DND-41 (cell line): ENCODE measurements at regions not wholly inside any gene's neighbourhood (a gene's known extent, or its start where the extent isn't known, plus 50 kb on each side); places are given as distances from the start of the nearest gene placed in this dataset.

ENCODE experiments used
- ATAC-seq: fragments of 200-7000 bp; cut with Tn5 transposase; 3 replicates; pipeline ENCODE4 v1.9.1; 2021; ENCODE audit warnings: low read depth; ENCODE audit not compliant: insufficient read depth
- DNase-seq: peaks from one replicate; pipeline ENCODE4 v3.0.0-alpha.2; 2020
- H2AFZ ChIP-seq: 2 replicates; pipeline ENCODE4 v1.6.0; 2012; ENCODE audit warnings: low read depth, low read length
- H3K27ac ChIP-seq: 2 replicates; pipeline ENCODE4 v1.5.1; 2012; ENCODE audit warnings: low read length, inconsistent platforms
- H3K27me3 ChIP-seq: fragments of 200-600 bp; sonication (generic); 2 replicates; pipeline ENCODE4 v1.6.0; 2012; ENCODE audit warnings: low read length, mild to moderate bottlenecking, inconsistent platforms; ENCODE audit not compliant: insufficient read depth, poor library complexity
- H3K36me3 ChIP-seq: 2 replicates; pipeline ENCODE4 v1.5.1; 2012; ENCODE audit warnings: low read length, inconsistent platforms; ENCODE audit not compliant: insufficient read depth
- H3K4me1 ChIP-seq: 2 replicates; pipeline ENCODE4 v1.5.1; 2012; ENCODE audit warnings: mild to moderate bottlenecking, low read length; ENCODE audit not compliant: insufficient read depth
- H3K4me2 ChIP-seq: 2 replicates; pipeline ENCODE4 v1.6.0; 2012; ENCODE audit warnings: mild to moderate bottlenecking, moderate library complexity, low read length, inconsistent platforms; ENCODE audit not compliant: insufficient read depth
- H3K4me3 ChIP-seq, 2 experiments: fragments of 200-600 bp in 1 of 2; shearing (Covaris generic) in 1 of 2; 2 replicates each; pipeline ENCODE4 v1.5.1; 2012 to 2016; ENCODE audit warnings: inconsistent platforms in 2 of 2, low read length in 2 of 2, mild to moderate bottlenecking in 2 of 2, low read depth in 1 of 2, moderate library complexity in 1 of 2
- H3K79me2 ChIP-seq: 2 replicates; pipeline ENCODE4 v1.6.0; 2012; ENCODE audit warnings: low read length, inconsistent platforms; ENCODE audit not compliant: insufficient read depth
- H3K9ac ChIP-seq: 2 replicates; pipeline ENCODE4 v1.6.0; 2012; ENCODE audit warnings: low read depth, mild to moderate bottlenecking, inconsistent platforms, low read length, moderate library complexity
- H3K9me3 ChIP-seq: 2 replicates; pipeline ENCODE4 v1.5.1; 2012; ENCODE audit warnings: low read length, moderate library complexity, mild to moderate bottlenecking, inconsistent platforms; ENCODE audit not compliant: insufficient read depth, severe bottlenecking
- H4K20me1 ChIP-seq: 2 replicates; pipeline ENCODE4 v1.6.0; 2012; ENCODE audit warnings: low read length; ENCODE audit not compliant: insufficient read depth
- CTCF ChIP-seq: IDR thresholded peaks from 2 replicates; pipeline ENCODE4 v1.5.1; 2012; ENCODE audit warnings: borderline replicate concordance, low read length, moderate library complexity, mild to moderate bottlenecking; ENCODE audit not compliant: poor library complexity, severe bottlenecking; ENCODE audit errors: extremely low read depth
- EZH2 ChIP-seq: IDR thresholded peaks from 3 replicates; pipeline ENCODE4 v1.6.1; 2012; ENCODE audit warnings: borderline replicate concordance, low read depth, mild to moderate bottlenecking, moderate library complexity, low read length, inconsistent platforms; ENCODE audit not compliant: severe bottlenecking

- Histone ChIP-seq H3K9me3 (no peaks in the 10 kb centered on the region), H3K27me3 (no peaks in the 10 kb centered on the region), H3K27ac (no peak overlapping the region), H3K36me3 (no peaks in the 10 kb centered on the region), H3K4me2 (no peak overlapping the region), H3K4me3 (no peak overlapping the region), H4K20me1 (no peaks in the 10 kb centered on the region), H3K79me2 (no peaks in the 10 kb centered on the region), H3K9ac (no peak overlapping the region), H3K4me1 (no peaks in the 10 kb centered on the region), H2AFZ (no peak overlapping the region)
- no peak for ATAC-seq
- DNase-seq: no peak
- no peak for TF ChIP-seq CTCF
- TF ChIP-seq EZH2: no peak
These were observed 60.6 kb upstream of the ADAMTS9 start for GRCh38 chr3:64748244-64748904.

GRCh38 chr3:64747679-64748078, 59.9 kb upstream of the ADAMTS9 start:
- DNase-seq (no peak), ATAC-seq (no peak)
- H3K79me2 ChIP-seq: no peaks in the 10 kb centered on the region
- H3K4me3 ChIP-seq: no peak overlapping the region
- H3K9me3 ChIP-seq: no peaks in the 10 kb centered on the region
- no peak overlapping the region for H2AFZ ChIP-seq
- TF ChIP-seq CTCF: no peak
- no peak for TF ChIP-seq EZH2
- H3K27ac ChIP-seq: no peak overlapping the region
- H3K9ac ChIP-seq: no peak overlapping the region
- no peaks in the 10 kb centered on the region for H3K27me3 ChIP-seq
- H3K4me2 ChIP-seq: no peak overlapping the region
- no peaks in the 10 kb centered on the region for H3K4me1 ChIP-seq
- no peaks in the 10 kb centered on the region for H4K20me1 ChIP-seq
- no peaks in the 10 kb centered on the region for H3K36me3 ChIP-seq

- H3K79me2 ChIP-seq: no peaks in the 10 kb centered on the region
- H3K4me2 ChIP-seq: no peak overlapping the region
- no peaks in the 10 kb centered on the region for H3K36me3 ChIP-seq
- no peaks in the 10 kb centered on the region for H4K20me1 ChIP-seq
- TF ChIP-seq EZH2: no peak
- TF ChIP-seq CTCF: no peak
- H3K9me3 ChIP-seq: no peaks in the 10 kb centered on the region
- H2AFZ ChIP-seq: no peak overlapping the region
- H3K4me3 ChIP-seq: no peak overlapping the region
- no peak overlapping the region for H3K27ac ChIP-seq
- ATAC-seq: no peak
- no peaks in the 10 kb centered on the region for H3K4me1 ChIP-seq
- no peak overlapping the region for H3K9ac ChIP-seq
- no peaks in the 10 kb centered on the region for H3K27me3 ChIP-seq
- DNase-seq: no peak
These were observed 56.1 kb upstream of the ADAMTS9 start for GRCh38 chr3:64743887-64744243.
